Neural progenitor cell (in vitro differentiated cells): ENCODE measurements at regions not wholly inside any gene's neighbourhood (a gene's known extent, or its start where the extent isn't known, plus 50 kb on each side); places are given as distances from the start of the nearest gene placed in this dataset.

ENCODE experiments used
- CTCF ChIP-seq: fragments of 200-600 bp; sonication (generic); IDR thresholded peaks from 2 replicates; pipeline ENCODE4 v1.5.1; 2017; ENCODE audit warnings: antibody characterized with exemption, mild to moderate bottlenecking
- EZH2 ChIP-seq: fragments of 200-600 bp; sonication (generic); IDR thresholded peaks from 2 replicates; pipeline ENCODE4 v1.6.1; 2017; ENCODE audit warnings: antibody characterized with exemption, mild to moderate bottlenecking, moderate library complexity

- TF ChIP-seq CTCF = no peak
- TF ChIP-seq EZH2 = no peak
These were observed 1287.6 kb downstream of the EFNB2 start for GRCh38 chr13:105247830-105248229.
